Left ventricle myocardium inferior (tissue), 1 donor: ENCODE measurements at regions not wholly inside any gene's neighbourhood (a gene's known extent, or its start where the extent isn't known, plus 50 kb on each side); places are given as distances from the start of the nearest gene placed in this dataset.
"Not testable (repeated sequence)": the region's sequence is repeated elsewhere in the genome, so short reads cannot be mapped to it uniquely, and the experiment has no call there.

Source experiments
- DNase-seq: peaks from one replicate; pipeline ENCODE4 v3.0.0-alpha.2; 2020
- H3K27ac ChIP-seq: fragments of 200-600 bp; replicated peaks from 2 replicates; pipeline ENCODE4 v1.8.0; 2021
- H3K27me3 ChIP-seq: fragments of 200-600 bp; 2 replicates; pipeline ENCODE4 v1.8.0; 2021; ENCODE audit warnings: low read depth
- H3K36me3 ChIP-seq: fragments of 200-600 bp; 2 replicates; pipeline ENCODE4 v1.8.0; 2021
- H3K4me1 ChIP-seq: fragments of 200-600 bp; 2 replicates; pipeline ENCODE4 v1.8.0; 2021
- H3K4me3 ChIP-seq: fragments of 200-600 bp; 2 replicates; pipeline ENCODE4 v1.8.0; 2021; ENCODE audit warnings: mild to moderate bottlenecking, moderate library complexity
- H3K9me3 ChIP-seq: fragments of 200-600 bp; replicated peaks from 2 replicates; pipeline ENCODE4 v1.8.0; 2021
- intact Hi-C: fragments of 100-400 bp; cut with micrococcal nuclease; formaldehyde crosslinking; loops from one replicate; pipeline ENCODE4 v1.11.0; 2022
- TF ChIP-seq, protein P1 (sequence below): fragments of 200-600 bp; IDR thresholded peaks from 2 replicates; pipeline ENCODE4 v1.8.0; 2021; ENCODE audit warnings: antibody characterized with exemption, mild to moderate bottlenecking, borderline replicate concordance
- donor health status: DM: no; HTN: yes; CAD: no; lungs with severe emphysema.

DNA sequence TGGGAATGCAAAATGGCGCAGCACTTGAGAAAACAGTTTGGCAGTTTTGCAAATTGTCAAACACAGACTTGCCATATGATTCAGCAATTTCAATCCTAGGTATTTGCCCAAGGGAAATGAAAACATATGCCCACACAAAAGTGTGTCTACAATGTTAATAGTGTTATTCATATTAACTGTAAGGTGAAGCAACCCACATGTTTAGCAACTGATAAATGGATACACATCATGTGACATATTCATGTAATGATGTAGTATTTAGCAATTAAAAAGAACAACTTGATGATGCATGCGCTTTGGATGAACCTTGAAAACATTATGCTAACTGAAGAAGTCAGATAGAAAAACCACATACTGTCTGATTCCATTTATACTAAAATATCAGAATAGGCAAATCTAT, 539.0 kb upstream of the PPP2R3A start:
- Histone ChIP-seq H3K9me3 (no peaks in the 10 kb centered on the region), H3K27ac (no peak overlapping the region), H3K4me3 (no peak overlapping the region), H3K4me1 (no peaks in the 10 kb centered on the region), H3K36me3 (no peaks in the 10 kb centered on the region), H3K27me3 (peaks cover 7% of the 10 kb centered on the region)
- TF ChIP-seq, protein P1, sequence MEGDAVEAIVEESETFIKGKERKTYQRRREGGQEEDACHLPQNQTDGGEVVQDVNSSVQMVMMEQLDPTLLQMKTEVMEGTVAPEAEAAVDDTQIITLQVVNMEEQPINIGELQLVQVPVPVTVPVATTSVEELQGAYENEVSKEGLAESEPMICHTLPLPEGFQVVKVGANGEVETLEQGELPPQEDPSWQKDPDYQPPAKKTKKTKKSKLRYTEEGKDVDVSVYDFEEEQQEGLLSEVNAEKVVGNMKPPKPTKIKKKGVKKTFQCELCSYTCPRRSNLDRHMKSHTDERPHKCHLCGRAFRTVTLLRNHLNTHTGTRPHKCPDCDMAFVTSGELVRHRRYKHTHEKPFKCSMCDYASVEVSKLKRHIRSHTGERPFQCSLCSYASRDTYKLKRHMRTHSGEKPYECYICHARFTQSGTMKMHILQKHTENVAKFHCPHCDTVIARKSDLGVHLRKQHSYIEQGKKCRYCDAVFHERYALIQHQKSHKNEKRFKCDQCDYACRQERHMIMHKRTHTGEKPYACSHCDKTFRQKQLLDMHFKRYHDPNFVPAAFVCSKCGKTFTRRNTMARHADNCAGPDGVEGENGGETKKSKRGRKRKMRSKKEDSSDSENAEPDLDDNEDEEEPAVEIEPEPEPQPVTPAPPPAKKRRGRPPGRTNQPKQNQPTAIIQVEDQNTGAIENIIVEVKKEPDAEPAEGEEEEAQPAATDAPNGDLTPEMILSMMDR: no peak
- intact Hi-C loops: no loop called here
- no peak for DNase-seq

DNA sequence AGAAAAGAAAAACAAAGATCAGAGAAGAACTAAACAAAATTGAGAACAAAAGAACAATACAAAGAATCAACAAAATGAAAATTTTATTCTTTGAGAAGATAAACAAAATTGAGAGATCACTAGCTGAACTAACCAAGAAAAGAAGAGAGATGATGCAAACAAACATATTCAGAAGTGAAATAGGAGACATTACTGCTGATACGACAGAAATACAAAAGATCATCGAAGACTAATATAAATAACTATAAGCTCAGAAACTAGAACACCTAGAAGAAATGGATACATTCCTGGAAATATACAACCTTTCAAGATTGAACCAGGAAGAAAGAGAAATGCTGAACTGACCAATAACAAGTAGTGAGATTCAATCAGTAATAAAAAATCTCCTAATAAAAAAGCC, 533.1 kb upstream of the PPP2R3A start:
- Histone ChIP-seq H3K4me3 (no peak overlapping the region), H3K36me3 (no peaks in the 10 kb centered on the region), H3K27ac (no peak overlapping the region), H3K9me3 (peaks cover 5% of the 10 kb centered on the region), H3K27me3 (peaks cover 7% of the 10 kb centered on the region), H3K4me1 (no peaks in the 10 kb centered on the region)
- no peak for DNase-seq
- TF ChIP-seq, protein P1: no peak
- intact Hi-C loops: no loop called here

GRCh38 chr3:135438889-135439597, 526.5 kb upstream of the PPP2R3A start:
- H3K9me3 ChIP-seq, H3K27me3 ChIP-seq, intact Hi-C loops, H3K4me1 ChIP-seq, H3K4me3 ChIP-seq, H3K36me3 ChIP-seq, H3K27ac ChIP-seq, DNase-seq: not testable (repeated sequence)

- H3K27ac ChIP-seq, H3K36me3 ChIP-seq, H3K4me1 ChIP-seq, DNase-seq, H3K27me3 ChIP-seq, H3K9me3 ChIP-seq, intact Hi-C loops, H3K4me3 ChIP-seq: not testable (repeated sequence)
These were observed 525.9 kb upstream of the PPP2R3A start for GRCh38 chr3:135439632-135440031.

DNA sequence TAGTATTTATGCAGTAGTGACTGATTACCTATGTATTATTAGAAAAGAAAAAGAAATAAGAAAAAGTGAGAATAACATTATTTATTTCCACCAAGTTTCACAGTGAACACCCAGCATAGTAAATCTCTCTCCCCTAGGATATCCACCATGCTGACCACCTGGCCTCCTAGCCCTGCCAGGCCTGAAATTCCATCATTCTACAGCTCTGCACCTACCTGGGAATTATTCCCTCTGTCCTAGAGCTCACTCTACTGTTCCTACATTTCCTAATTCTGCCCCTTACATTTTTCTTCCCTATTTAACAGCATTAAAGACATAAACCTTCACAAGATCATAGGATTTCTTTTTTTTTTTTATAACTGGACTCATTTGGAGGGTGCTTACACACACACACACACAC, 525.3 kb upstream of the PPP2R3A start:
- Histone ChIP-seq H3K27me3 (peaks cover 8% of the 10 kb centered on the region), H3K4me3 (no peak overlapping the region), H3K27ac (no peak overlapping the region), H3K36me3 (no peaks in the 10 kb centered on the region), H3K4me1 (no peaks in the 10 kb centered on the region), H3K9me3 (peaks cover 6% of the 10 kb centered on the region)
- DNase-seq: no peak
- TF ChIP-seq, protein P1: no peak
- intact Hi-C loops: no loop called here

DNA sequence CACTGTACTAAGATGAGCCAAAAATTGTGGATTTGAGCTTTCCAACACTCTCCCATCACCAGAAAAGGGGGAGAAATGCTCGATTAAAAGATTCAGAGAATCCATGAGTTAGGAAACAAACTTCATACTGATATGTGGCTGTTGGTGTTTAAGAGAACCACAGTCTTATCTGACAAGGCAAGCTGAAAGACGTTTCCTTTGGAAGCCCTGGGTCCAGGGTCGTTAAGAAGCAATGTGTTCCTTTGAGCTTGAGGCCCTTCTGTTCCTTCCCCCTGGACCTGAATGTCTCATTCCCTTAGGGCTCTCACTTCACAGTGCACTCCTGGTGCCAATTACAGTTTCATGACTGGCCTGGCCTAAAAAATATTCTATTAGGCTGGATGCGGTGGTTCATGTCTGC, 524.8 kb upstream of the PPP2R3A start:
- no peak overlapping the region for H3K4me3 ChIP-seq
- TF ChIP-seq, protein P1: no peak
- H3K36me3 ChIP-seq: no peaks in the 10 kb centered on the region
- no peaks in the 10 kb centered on the region for H3K4me1 ChIP-seq
- no peak for DNase-seq
- H3K27ac ChIP-seq: no peak overlapping the region
- peaks cover 9% of the 10 kb centered on the region for H3K27me3 ChIP-seq
- H3K9me3 ChIP-seq: peaks cover 6% of the 10 kb centered on the region
- intact Hi-C loops: no loop called here
